HFFc6 (cell line): ENCODE measurements at regions not wholly inside any gene's neighbourhood (a gene's known extent, or its start where the extent isn't known, plus 50 kb on each side); places are given as distances from the start of the nearest gene placed in this dataset.
A peak's percentile ranks its signal among the peaks of the same experiment; 100 is the strongest.

ENCODE experiments used
- DNase-seq: peaks from one replicate; pipeline ENCODE4 v3.0.0-alpha.2; 2018
- H3K27ac Mint-ChIP-seq: 2 replicates; pipeline ENCODE4 v1.8.0; 2020; ENCODE audit warnings: mild to moderate bottlenecking, mixed read lengths
- H3K27me3 Mint-ChIP-seq: 2 replicates; pipeline ENCODE4 v1.8.0; 2021; ENCODE audit warnings: mild to moderate bottlenecking, moderate library complexity, mixed read lengths; ENCODE audit not compliant: insufficient read depth
- H3K36me3 Mint-ChIP-seq: 2 replicates; pipeline ENCODE4 v1.8.0; 2021; ENCODE audit warnings: low read depth, mixed read lengths
- H3K4me1 Mint-ChIP-seq: 2 replicates; pipeline ENCODE4 v1.8.0; 2020; ENCODE audit warnings: low read depth, mixed read lengths
- H3K4me3 Mint-ChIP-seq: 2 replicates; pipeline ENCODE4 v1.8.0; 2020; ENCODE audit warnings: mild to moderate bottlenecking, moderate library complexity, mixed read lengths
- H3K9me3 Mint-ChIP-seq: 2 replicates; pipeline ENCODE4 v1.8.0; 2020; ENCODE audit warnings: mild to moderate bottlenecking, mixed read lengths
- TF ChIP-seq, protein P1 (sequence below): fragments of 200-600 bp; sonication (generic); IDR thresholded peaks from 2 replicates; pipeline ENCODE4 v1.5.0; 2021; ENCODE audit warnings: antibody characterized with exemption, mild to moderate bottlenecking

DNA sequence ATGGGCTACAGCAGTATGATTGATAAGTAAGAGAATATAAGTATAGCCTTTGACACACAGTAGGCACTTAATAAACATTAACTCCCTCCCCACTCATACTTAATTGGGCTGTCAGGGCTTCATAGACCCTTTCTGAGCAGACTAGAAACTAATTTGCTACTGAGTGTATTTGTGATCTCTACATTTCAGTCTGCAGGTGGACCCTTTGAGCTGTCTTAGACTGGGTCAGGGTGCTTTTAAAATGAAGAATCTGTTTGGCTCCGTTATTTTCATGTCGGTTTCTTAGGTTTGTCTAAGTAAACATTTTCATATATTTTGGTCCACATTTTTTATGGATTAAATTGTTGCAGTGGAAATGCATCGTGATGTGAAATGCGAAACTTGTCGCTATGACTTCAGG lies 50.3 kb upstream of the SELENOK start:
- TF ChIP-seq, protein P1, sequence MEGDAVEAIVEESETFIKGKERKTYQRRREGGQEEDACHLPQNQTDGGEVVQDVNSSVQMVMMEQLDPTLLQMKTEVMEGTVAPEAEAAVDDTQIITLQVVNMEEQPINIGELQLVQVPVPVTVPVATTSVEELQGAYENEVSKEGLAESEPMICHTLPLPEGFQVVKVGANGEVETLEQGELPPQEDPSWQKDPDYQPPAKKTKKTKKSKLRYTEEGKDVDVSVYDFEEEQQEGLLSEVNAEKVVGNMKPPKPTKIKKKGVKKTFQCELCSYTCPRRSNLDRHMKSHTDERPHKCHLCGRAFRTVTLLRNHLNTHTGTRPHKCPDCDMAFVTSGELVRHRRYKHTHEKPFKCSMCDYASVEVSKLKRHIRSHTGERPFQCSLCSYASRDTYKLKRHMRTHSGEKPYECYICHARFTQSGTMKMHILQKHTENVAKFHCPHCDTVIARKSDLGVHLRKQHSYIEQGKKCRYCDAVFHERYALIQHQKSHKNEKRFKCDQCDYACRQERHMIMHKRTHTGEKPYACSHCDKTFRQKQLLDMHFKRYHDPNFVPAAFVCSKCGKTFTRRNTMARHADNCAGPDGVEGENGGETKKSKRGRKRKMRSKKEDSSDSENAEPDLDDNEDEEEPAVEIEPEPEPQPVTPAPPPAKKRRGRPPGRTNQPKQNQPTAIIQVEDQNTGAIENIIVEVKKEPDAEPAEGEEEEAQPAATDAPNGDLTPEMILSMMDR = no peak
- peaks cover 18% of the 10 kb centered on the region for H3K4me1 Mint-ChIP-seq
- no peak overlapping the region for H3K4me3 Mint-ChIP-seq
- no peak for DNase-seq
- peaks cover 9% of the 10 kb centered on the region for H3K9me3 Mint-ChIP-seq
- peak overlapping the region; percentile 9; the same call in 1 of the 2 replicates for H3K27ac Mint-ChIP-seq
- no peaks in the 10 kb centered on the region for H3K36me3 Mint-ChIP-seq
- H3K27me3 Mint-ChIP-seq = no peaks in the 10 kb centered on the region; the same call in 1 of the 2 replicates
